ENCODE measurements at regions not wholly inside any gene's neighbourhood (a gene's known extent, or its start where the extent isn't known, plus 50 kb on each side); places are given as distances from the start of the nearest gene placed in this dataset.

DNA sequence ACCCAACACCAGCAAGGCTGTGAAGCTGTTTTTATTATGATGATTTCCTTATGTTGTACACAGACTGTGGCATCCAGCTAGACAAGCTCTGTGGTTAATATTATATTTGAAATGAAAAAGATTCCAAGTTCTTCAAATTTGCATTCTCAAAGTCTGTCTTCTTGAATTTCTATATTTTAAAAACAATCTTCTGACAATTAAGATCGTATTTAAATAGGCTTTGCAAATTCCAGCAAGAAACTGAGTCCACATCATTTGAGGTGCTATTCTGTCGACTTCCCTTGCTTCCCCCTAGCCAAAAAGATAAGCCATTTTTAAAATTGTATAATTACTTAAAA, 73.1 kb upstream of the TOMM7 start:
- H3K27me3 ChIP-seq = no peaks in the 10 kb centered on the region
- no peaks in the 10 kb centered on the region for H3K4me1 ChIP-seq
- no peak overlapping the region for H3K27ac ChIP-seq
- H3K9me3 ChIP-seq = no peaks in the 10 kb centered on the region
- TF ChIP-seq, protein P1, sequence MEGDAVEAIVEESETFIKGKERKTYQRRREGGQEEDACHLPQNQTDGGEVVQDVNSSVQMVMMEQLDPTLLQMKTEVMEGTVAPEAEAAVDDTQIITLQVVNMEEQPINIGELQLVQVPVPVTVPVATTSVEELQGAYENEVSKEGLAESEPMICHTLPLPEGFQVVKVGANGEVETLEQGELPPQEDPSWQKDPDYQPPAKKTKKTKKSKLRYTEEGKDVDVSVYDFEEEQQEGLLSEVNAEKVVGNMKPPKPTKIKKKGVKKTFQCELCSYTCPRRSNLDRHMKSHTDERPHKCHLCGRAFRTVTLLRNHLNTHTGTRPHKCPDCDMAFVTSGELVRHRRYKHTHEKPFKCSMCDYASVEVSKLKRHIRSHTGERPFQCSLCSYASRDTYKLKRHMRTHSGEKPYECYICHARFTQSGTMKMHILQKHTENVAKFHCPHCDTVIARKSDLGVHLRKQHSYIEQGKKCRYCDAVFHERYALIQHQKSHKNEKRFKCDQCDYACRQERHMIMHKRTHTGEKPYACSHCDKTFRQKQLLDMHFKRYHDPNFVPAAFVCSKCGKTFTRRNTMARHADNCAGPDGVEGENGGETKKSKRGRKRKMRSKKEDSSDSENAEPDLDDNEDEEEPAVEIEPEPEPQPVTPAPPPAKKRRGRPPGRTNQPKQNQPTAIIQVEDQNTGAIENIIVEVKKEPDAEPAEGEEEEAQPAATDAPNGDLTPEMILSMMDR (IDR thresholded peaks at IDR 0.05) = no peak
- no peaks in the 10 kb centered on the region for H3K36me3 ChIP-seq
- DNase-seq (ENCODE audit: low spot score) = no peak
- H3K4me3 ChIP-seq = no peak overlapping the region

DNA sequence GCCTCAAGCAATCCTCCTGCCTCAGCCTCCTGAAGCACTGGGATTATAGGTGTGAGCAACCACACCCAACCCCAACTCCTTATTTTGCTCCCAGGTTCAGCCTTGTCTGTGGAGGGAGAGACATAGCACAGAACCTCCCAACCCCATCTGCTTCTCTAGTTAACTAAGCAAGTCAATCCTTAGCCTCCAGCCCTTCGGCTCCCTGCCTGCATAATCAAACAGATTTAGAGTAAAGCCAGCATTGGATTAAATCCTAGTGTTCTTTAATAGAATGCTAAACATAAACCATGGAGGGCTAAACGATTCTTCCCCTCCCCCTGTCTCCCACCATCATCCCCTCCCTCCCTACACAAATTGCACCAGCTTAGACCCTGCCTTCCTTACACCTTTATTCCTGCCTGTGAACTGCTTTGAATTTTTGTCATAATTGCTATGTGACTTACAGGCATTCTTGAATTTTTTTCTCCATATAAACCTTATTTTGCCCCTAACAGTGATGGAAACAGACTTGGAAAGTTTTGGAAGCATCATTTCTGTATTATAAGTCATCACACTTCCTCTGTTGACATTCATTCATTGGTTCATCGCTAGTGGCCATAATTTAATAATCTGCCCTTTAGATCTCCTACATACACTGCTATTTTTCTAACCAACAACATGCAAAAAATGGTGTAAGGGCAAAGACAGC, 72.6 kb upstream of the TOMM7 start:
- H3K4me1 ChIP-seq = no peaks in the 10 kb centered on the region
- TF ChIP-seq, protein P1 (IDR thresholded peaks at IDR 0.05) = no peak
- no peaks in the 10 kb centered on the region for H3K36me3 ChIP-seq
- no peak overlapping the region for H3K27ac ChIP-seq
- no peaks in the 10 kb centered on the region for H3K27me3 ChIP-seq
- no peak for DNase-seq (ENCODE audit: low spot score)
- no peak overlapping the region for H3K4me3 ChIP-seq
- H3K9me3 ChIP-seq = no peaks in the 10 kb centered on the region

DNA sequence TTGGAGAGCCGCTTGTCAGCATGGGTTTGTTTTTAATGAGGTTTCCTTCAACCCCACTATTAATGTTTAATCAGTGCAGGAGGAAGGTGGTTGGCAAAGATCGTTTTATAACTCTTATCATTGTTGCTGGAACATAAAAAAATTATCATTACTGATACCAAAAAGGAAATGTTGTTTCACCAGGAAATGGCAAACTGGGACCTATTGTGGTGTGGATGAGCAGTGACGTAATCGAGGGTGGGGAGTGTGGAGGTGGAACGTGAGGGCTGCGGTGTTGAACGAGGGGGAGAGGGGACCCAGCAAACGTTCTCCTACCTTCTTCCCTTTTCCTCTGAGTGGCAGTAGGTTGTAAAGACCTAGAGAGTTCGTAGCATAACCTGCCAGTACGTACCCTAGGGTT, 71.9 kb upstream of the TOMM7 start:
- Histone ChIP-seq H3K4me3 (no peak overlapping the region), H3K27me3 (no peaks in the 10 kb centered on the region), H3K36me3 (no peaks in the 10 kb centered on the region), H3K27ac (no peak overlapping the region), H3K9me3 (no peaks in the 10 kb centered on the region), H3K4me1 (no peaks in the 10 kb centered on the region)
- TF ChIP-seq, protein P1 (IDR thresholded peaks at IDR 0.05) = no peak
- no peak for DNase-seq (ENCODE audit: low spot score)

DNA sequence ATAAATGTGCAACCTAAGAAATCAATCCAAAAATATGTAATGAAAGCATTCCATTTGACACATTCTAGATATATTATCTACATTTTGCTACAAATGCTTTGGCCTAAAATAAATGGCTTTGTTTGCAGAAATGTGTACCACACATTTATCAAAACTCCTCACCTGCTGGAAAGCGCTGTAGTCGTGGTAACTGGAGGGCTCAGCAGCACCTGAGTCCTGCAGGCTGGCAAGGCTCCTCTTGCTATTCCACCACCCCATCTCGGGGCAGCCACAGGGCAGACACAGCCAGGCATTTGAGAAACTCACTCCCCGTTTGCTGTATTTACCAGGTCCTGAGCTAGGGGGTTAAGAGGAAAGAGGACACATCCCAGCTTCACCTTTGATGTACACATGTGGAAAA, 68.1 kb upstream of the TOMM7 start:
- TF ChIP-seq, protein P1 (IDR thresholded peaks at IDR 0.05) = no peak
- Histone ChIP-seq H3K27me3 (no peaks in the 10 kb centered on the region), H3K27ac (no peak overlapping the region), H3K4me1 (no peaks in the 10 kb centered on the region), H3K36me3 (no peaks in the 10 kb centered on the region), H3K9me3 (no peaks in the 10 kb centered on the region), H3K4me3 (no peak overlapping the region)
- no peak for DNase-seq (ENCODE audit: low spot score)

DNA sequence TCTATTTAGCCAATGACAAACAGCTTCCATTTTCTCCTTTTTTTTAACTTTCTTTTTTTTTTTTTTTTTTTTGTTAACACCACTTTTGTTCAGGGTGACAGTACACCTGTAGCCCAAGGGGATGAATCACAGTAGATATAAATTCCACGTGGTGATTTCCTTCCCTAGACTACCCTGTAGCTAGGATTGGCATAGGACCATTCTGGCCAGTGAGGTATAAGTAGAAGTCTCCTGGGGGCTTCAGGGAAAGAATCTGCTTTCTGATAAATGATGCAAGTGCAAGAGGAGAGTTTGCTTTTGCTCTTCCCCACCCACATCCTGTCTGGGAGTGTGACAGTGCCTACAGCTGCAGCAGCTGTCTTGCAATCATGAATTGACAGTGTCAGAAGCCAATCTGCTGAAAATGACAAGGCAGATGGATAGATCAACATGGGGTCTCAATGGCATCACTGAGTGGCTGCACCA, 63.2 kb upstream of the TOMM7 start:
- DNase-seq (ENCODE audit: low spot score) = no peak
- no peak overlapping the region for H3K27ac ChIP-seq
- no peaks in the 10 kb centered on the region for H3K27me3 ChIP-seq
- H3K9me3 ChIP-seq = no peaks in the 10 kb centered on the region
- no peaks in the 10 kb centered on the region for H3K4me1 ChIP-seq
- TF ChIP-seq, protein P1 (IDR thresholded peaks at IDR 0.05) = no peak
- H3K4me3 ChIP-seq = no peak overlapping the region
- no peaks in the 10 kb centered on the region for H3K36me3 ChIP-seq
